HG03565 (cell line): ENCODE measurements at regions not wholly inside any gene's neighbourhood (a gene's known extent, or its start where the extent isn't known, plus 50 kb on each side); places are given as distances from the start of the nearest gene placed in this dataset.
"Not testable (repeated sequence)": the region's sequence is repeated elsewhere in the genome, so short reads cannot be mapped to it uniquely, and the experiment has no call there.

Experiments used
- ATAC-seq: cut with Tn5 transposase; IDR thresholded peaks from one replicate; pipeline ENCODE4 v1.9.1; 2021; ENCODE audit warnings: mild to moderate bottlenecking, moderate library complexity; ENCODE audit not compliant: unreplicated experiment

DNA sequence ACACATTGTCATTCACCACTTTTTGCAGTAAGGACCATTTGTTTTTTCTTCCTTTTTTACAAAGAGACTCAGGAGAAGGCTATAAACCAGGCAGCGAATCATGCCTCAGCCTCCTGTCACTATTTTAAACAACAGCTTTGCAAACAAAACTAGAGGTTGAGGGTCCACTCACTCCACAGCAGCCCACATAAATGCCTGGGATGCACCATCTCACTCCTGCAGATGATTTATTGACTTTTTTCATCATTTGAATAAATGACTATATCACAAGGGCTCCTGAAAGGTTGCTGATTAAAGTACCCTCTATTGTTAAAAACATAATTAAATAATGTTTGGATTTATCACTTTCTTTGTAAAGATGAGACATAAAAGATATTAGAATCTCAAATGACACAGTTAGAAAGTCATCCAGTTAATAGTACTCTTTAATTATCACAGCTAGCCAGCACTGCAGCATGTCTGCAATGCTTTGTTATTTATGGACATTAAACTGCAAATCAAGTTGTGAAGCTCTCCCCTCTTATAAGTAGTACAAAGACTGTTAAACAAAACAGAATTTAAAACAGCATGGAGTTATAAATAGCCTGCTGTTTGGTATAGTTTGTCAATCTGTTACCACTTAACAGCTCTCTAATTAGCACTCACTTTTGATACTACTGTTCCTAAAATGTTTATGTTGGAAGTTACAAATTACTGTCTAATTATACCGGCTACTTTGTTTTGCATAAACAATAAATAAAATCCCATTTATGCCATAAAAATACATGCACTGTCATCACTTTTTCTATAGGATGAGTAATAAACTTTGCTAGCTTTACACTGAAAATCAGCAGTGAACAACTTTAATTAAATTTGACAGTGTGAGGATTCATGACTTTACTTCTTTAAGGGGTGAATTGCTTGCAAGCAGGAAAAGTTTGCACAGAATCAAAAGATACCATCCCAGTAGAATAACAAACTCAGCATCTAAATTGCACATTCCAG, 853.2 kb downstream of the UQCRFS1 start:
- ATAC-seq: no peak

DNA sequence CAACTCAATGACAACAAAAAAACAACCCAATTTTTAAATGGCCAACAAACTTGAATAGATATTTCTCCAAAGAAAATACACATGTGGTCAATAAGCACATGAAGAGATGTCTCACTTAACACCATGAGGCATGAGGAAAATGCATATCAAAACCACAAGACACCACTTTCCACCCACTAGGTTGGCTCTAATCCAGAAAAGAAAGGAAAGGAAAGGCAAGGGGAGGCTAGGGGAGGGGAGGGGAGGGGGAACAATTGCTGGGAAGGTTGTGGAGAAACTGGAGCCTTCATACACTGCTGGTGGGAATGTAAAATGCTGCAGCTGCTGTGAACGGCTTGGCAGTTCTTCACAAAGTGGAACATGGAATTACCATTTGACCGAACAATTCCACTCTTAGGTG, 854.3 kb downstream of the UQCRFS1 start:
- no peak for ATAC-seq

DNA sequence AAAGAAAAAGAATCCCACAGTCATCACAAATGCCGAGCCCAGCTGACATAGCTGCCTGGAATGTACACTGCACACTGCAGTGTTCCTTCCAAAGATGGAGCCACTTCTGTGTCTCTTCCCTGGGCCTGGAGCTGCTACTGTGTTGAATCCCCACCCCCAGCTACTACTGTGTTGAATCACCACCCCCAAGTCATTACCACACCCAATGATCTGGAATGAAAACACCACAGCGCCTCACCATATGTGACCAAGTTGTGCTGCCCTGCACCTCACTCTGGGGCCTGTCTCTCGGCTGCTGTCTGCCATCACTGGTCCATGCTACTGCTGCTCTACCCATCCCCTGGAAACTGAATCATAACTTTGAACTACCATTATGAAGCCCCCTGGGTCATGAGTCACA, 861.2 kb downstream of the UQCRFS1 start:
- ATAC-seq: no peak

DNA sequence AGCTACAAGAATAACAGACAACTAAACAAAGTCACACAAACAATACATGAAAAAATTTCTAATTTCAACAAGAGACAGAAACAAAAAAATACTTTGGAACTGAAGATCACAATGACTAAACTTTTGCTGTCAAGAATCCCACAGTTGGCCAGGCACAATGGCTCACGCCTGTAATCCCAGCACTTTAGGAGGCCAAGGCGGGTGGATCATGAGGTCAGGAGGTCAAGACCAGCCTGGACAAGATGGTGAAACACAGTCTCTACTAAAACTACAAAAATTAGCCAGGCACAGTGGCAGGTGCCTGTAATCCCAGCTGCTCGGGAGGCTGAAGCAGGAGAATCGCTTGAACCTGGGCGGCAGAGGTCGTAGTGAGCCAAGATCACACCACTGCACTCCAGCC, 861.6 kb downstream of the UQCRFS1 start:
- ATAC-seq: not testable (repeated sequence)

DNA sequence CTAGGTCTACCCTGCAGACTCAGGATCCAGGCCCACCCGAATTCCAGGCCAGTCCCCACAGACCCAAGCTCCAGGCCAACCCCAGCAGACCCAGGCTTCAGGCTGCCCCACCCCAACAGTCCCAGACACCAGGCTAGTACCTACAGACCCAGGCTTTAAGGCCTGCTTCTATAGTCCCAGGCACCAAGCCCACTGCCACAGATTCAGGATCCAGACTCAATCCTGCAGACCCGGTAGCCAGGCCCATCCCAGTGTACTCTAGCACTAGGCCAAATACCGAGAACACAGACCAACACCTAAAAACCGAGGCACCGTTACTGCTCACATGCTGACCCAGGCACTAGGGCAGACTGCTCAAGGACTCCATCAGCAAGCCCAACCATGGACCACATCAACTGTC, 862.3 kb downstream of the UQCRFS1 start:
- no peak for ATAC-seq

DNA sequence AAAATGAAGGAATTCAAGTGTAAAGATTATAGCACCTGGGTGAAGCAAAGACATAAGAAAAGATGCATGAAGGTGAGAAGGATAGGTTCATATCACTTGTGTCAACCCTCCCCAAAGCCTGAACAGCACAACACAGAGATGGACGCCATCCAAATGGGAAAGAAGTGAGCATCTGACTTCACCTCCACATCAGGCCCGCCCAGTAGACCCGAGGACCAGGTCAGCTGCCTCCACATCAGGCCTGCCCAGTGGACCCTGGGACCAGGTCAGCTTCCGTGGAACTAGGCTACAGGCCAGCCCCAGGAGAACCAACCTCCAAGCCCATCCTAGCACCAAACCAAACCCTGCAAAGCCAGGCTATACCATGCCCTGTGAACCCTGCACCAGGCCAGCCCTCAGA, 862.9 kb downstream of the UQCRFS1 start:
- no peak for ATAC-seq

DNA sequence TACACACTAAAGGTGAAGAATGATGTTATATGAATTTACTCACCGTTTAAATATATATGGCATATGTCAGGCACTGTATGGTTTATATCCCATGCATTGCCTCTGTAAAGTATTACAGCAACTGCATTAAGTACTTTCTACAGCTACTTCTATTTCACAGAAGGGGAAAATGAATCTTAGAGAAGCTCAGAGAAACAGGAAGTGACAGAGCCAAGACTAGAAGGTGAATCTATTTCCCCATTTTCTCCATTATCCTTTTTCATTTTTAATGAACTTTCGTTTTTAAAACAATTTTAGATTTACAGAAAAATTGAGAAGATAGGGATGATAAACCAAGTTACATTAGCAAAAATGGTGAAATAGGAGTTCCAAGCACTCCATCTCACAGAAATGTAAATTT, 863.3 kb downstream of the UQCRFS1 start:
- no peak for ATAC-seq

DNA sequence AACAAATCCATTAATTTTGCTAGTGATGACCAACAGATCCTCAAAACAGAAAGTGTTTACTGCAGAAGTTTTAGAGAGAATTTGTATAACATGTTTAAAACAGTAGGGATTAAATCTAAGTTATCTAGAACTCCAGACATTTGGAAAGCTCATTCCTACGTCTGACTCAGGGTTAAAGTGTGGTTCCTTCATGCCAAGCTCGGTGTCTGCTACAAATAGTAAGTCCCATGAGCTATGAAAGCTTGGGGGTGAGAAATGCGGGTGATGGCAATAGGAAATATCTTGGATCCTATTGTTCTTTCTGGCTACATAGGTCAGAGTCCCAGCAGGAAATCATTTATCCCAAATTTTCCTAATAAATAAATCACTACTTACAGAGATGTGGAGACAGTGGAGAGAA, 867.1 kb downstream of the UQCRFS1 start:
- no peak for ATAC-seq

DNA sequence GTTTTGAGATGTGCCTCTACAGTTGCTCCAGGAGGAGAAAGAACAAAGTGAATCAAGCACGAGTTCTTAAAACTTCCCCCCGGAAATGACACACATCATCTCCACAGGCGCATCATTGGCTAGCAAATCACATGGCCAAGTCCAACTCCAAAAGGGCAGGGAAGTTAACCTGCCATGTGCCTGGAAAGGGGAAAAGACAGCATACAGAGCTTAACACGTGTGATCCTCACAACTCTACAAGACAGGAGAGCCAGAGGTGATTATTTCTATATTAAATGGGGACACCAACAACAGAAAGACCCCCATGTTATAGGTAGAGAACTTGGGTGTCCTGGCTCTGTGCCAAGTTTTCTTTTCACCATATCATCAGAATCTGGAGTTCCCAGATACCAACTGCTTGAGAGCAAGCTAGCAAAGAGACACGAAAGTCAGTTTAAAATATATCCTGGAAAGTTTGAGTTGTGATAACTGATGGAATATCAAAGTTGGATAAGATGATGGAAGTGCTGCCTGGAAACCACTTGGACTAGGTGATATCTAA, 871.1 kb downstream of the UQCRFS1 start:
- ATAC-seq: no peak

DNA sequence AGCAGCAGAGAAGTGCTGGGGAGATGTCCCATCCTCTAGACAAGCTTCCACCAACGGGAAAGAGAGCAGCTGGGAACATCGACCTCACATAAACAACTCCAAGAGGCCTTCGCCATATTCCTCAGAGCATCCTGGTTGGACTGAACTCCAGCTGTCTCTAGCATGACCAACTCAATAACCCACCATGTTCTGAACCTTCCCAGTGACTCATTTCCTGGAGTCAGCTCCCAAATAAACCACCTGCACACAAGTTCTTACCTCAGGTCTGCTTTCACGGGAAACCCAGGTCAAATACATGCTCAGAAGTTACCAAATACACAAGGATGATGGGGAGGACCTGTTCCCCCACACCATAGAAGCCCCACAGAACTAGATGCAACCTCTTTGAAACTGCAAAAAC, 878.5 kb downstream of the UQCRFS1 start:
- no peak for ATAC-seq

DNA sequence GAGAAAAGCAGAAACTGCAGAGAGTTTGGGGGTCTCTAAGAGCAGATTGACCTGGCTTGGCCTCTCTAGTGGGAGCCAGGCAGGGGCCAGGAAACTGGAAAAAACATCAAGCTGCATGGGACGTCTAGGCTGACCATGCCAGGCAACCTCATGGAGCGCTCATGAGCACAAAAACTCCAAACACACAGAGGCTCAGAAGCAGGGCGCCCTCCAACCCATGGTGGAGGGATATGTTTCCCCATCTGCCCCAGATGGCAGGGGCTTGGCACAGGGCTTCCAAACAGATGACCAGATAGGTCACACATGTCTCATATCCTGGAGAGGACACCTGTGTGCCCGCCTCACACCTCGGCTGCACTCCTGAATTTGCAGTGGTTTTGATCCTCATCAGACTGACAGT, 879.0 kb downstream of the UQCRFS1 start:
- no peak for ATAC-seq

DNA sequence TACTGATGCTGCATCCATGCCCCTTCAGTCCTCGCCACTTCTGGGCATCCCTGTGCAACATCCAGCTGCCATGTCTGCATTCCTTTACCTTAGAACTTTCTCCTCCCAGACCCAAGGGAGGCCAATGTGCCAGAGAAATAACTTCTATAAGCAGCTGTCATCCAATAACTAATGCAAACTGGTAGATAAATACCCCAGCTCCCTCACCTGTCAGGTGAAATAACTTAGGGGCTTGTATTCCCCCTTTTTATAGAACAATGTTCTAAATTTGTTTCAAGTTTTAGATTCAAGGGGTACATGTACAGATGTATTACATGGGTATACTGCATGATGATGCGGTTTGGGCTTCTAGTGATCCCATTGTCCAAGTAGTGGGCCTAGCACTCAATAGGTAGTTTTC, 880.1 kb downstream of the UQCRFS1 start:
- no peak for ATAC-seq

DNA sequence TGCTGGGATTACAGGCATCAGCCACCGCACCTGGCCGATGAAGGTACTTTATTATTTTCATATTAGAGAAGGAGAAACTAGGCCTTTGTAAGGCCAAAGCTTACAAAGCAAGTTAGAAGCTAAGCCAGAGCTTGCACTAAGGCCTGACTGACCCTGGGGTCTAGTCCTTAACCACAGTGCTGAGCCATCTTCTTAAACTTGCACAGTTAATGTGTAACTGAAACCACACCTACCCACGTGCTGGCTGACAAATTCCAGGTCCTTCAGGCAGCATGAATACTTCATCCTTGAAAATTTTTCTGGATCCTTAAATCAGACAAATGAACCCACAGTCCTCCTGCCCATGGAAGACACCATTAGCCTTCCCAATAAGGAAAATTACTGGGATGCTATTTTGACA, 880.6 kb downstream of the UQCRFS1 start:
- no peak for ATAC-seq

DNA sequence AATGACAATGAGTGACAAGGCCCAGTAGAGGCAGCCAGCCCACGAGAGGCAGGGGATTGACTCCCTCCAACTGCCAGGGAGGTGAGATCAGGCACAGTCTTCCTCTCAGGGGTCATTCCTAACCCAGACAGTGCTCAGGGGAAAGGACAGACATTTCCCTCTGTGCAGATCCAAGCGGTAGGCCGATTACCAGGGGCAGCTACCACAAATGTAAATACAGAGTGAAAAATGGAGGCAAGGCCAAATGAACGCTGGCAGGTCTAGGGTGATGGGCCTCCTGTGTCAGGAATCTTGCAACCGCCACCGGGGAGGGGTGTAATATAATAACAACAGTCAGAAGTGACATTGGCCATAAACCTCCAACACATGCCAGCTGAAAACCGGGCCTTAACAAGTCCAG, 881.4 kb downstream of the UQCRFS1 start:
- ATAC-seq: no peak

DNA sequence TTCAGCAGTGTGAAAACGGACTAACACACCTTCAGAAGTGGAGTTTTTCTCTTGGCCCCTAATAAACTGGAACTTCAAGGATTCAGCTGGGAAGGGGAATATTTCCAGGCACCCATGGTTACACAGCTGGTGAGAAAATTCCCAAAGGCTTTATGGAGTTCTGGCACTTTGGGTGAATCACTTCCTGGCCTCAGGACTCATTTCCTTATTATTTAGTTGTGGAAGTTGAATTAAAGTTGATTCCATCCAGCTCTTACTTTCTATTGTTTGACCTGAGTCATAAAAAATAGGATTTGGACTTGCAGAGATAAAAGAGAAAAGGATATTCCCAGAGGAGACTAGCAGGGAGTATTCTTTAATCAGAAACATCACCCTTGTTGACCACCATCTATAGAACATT, 882.1 kb downstream of the UQCRFS1 start:
- ATAC-seq: no peak

DNA sequence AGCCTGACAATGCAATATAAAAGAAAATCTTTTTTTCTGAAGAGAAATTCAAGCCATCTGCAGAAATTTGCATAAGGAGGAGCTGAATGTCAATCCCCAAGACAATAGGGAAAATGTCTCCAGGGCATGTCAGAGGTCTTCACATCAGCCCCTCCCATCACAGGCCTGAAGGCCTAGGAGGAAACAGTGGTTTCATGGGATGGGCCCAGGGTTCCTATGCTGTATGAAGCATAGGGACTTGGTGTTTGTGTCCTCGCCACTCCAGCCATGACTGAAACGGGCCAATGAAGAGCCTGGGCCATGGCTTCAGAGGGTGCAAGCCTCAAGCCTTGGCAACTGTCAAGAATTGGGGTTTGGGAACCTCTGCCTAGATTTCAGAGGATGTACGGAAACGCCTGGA, 883.5 kb downstream of the UQCRFS1 start:
- ATAC-seq: no peak

DNA sequence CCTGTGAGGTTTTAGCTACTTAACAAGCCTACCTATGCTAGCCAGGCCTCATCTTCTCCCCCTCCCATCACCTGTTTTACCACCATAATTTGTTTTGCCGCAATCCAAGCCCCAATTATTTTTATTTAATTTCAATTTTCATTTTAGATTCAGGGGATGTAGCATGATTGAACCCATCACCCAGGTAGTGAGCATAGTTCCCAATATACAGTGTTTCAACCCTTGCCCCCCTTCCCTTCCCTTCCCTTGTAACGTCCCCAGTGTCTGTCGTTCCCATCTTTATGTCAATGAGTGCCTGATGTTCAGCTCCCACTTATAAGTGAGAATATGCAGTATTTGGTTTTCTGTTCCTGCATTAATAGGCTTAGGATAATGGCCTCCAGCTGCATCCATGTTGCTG, 885.0 kb downstream of the UQCRFS1 start:
- ATAC-seq: no peak

DNA sequence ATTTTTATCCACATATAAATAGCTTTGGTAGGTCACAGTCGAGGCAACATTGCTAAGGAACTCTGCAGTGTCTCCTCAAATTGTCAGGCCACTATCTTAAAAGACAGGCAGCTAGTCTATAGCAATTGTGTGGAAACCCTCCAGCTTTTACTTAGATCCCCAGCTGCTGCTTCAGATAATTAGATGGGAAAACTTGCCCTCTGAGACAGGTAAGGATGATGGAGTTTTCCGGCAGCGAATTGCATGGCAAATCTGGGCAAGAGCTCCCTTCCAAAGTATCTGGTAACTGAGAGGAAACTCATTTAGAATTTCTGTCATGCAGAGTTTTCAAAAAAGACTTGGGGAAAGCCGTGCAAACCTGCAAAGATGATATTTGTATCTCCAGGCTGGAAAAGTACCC, 886.2 kb downstream of the UQCRFS1 start:
- no peak for ATAC-seq

DNA sequence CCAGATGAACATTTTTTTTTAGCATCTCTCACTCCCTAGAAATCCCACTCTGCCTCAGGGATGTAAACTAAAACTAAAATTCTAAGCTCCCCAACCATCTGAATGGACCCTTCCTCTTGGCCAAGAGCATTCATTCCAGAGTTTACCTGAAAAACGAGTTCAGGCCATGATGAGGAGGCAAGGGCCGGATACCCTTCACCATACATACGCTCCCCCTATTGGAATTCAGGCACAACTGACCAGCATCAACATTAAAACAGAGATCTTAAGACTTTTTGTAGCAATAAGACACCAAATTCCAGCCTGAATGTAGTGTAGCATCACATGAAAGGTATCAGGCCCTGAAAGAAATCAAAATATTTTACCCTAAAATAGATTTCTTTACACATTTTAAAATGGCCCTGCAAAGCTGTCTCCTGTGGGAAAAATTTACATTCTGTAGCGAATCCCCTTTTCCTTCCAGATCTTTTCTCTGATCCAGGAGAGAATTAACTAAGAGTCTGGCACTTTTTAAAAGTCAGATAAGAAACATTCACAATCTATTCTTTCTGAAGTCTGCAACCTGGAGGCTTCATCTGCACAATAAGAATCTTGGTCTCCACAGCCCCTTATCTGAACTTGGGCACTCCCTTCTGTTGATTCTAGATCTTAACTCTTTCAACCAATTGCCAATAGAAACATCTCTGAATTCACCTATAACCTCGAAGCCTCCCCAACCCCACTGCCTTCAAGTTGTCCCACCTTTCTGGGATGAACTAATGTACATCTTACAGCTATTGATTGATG, 888.5 kb downstream of the UQCRFS1 start:
- no peak for ATAC-seq

DNA sequence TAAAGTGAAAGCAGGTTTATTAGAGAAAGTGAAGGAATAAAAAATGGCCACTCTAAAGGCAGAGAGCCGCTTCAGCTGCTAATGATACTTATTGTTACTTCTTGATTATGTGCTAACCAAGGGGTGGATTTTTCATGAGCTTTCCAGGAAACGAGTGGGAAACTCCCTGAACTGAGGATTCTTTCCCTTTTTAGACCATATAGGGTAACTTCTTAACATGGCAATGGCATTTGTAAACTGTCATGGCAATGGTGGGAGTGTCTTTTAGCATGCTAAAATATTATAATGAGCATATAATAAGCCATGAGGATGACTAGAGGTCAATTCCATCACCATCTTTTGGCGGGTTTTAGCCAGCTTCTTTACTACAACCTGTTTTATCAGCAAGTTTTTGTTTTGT, 890.0 kb downstream of the UQCRFS1 start:
- no peak for ATAC-seq

DNA sequence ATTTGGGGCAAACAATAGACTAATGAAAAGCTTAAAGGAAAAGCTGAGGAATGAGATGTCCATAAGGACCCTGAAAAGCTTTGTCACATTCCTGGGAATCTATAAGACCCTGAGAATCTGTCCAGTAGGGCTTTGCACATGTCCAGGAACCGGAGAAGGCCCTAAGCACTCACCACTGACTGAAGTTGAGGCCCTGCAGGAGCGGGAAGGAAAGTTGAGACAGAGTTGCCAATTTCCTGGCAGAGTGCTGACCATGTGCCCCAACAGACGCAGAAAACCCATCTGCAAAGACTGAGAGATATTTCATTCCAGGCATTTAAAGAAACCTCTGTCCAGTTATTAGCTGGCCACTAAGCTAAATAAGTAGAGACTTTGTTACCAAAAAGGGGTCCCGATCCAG, 890.5 kb downstream of the UQCRFS1 start:
- no peak for ATAC-seq

DNA sequence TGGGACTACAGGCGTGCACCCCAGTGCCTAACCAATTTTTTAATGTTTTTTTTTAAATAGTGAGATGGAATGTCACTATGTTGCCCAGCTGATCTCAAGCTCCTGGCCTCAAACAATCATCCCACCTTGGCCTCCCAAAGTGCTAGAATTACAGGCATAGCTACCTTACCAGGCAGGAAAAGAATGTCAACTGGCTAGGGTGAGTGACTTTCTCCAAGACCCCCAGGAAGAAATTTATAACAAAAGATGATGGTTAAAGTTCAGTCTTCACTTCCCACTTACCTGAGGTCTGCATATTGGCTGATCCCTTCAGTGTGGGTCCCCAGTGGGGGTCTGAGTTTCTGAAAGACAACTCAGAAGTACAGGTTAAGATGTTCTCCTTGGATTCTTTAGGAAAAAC, 893.0 kb downstream of the UQCRFS1 start:
- ATAC-seq: no peak
